MM.1S (cell line): ENCODE measurements at regions not wholly inside any gene's neighbourhood (a gene's known extent, or its start where the extent isn't known, plus 50 kb on each side); places are given as distances from the start of the nearest gene placed in this dataset.

Experiments used
- CTCF ChIP-seq: fragments of 300-600 bp; sonication (generic); IDR thresholded peaks from 2 replicates; pipeline ENCODE4 v1.5.1; 2016; ENCODE audit warnings: antibody characterized with exemption, low read length, mixed read lengths
- EZH2 ChIP-seq: fragments of 300-600 bp; sonication (generic); optimal IDR thresholded peaks from 2 replicates; pipeline ENCODE3; 2017; ENCODE audit warnings: low read depth, mild to moderate bottlenecking, antibody characterized with exemption, low read length, mixed read lengths

- TF ChIP-seq CTCF (no peak), EZH2 (no peak)
Measured at GRCh38 chr6:62968834-62969233, 242.4 kb upstream of the FKBP1C start.
